Caco-2 (cell line): ENCODE measurements at regions not wholly inside any gene's neighbourhood (a gene's known extent, or its start where the extent isn't known, plus 50 kb on each side); places are given as distances from the start of the nearest gene placed in this dataset.

ENCODE experiments used
- BruUV-seq: library from RNA; stranded (reverse); fragments of 400-500 nt; replicated peaks from 2 replicates; lab custom pipeline; 2021; lab: Mats Ljungman, UMichigan
- CTCF ChIA-PET: fragments of 300-600 bp; sonication (Branson Sonifier 250); formaldehyde crosslinking; loops from one replicate; lab custom pipeline; 2022; ENCODE audit warnings: antibody characterized with exemption; lab: Charles Lee
- POLR2A ChIA-PET: fragments of 300-600 bp; sonication (Branson Sonifier 250); formaldehyde crosslinking; loops from one replicate; lab custom pipeline; 2022; ENCODE audit warnings: antibody characterized with exemption; lab: Charles Lee
- DNase-seq, 2 experiments: peaks; one replicate each; pipeline versions ENCODE4 v3.0.0 to v3.0.0-alpha.2; 2020 to 2022
- H3K27me3 ChIP-seq: replicated peaks from 2 replicates; pipeline ENCODE4 v1.6.0; 2011; ENCODE audit warnings: low read length; ENCODE audit not compliant: control insufficient read depth, insufficient read depth
- H3K36me3 ChIP-seq: 2 replicates; pipeline ENCODE4 v1.5.1; 2011; ENCODE audit warnings: low read length; ENCODE audit not compliant: control insufficient read depth, insufficient read depth
- H3K4me1 ChIP-seq: fragments of 250-450 bp; sonication (Bioruptor Pico); 2 replicates; pipeline ENCODE4 v1.5.1; 2020; ENCODE audit warnings: mild to moderate bottlenecking
- H3K4me3 ChIP-seq: 2 replicates; pipeline ENCODE4 v1.5.1; 2011; ENCODE audit warnings: low read depth, mild to moderate bottlenecking, control low read depth, low read length
- H3K9me3 ChIP-seq: fragments of 250-450 bp; sonication (Bioruptor Pico); 2 replicates; pipeline ENCODE4 v1.5.1; 2020; ENCODE audit warnings: mild to moderate bottlenecking, moderate library complexity
- H3K27ac Mint-ChIP-seq: one replicate; pipeline ENCODE4 v1.8.0; 2022; ENCODE audit warnings: mixed read lengths; ENCODE audit not compliant: unreplicated experiment
- H3K27me3 Mint-ChIP-seq: one replicate; pipeline ENCODE4 v1.8.0; 2022; ENCODE audit warnings: mixed read lengths; ENCODE audit not compliant: insufficient read depth, unreplicated experiment
- H3K36me3 Mint-ChIP-seq: one replicate; pipeline ENCODE4 v1.8.0; 2022; ENCODE audit warnings: mild to moderate bottlenecking, mixed read lengths; ENCODE audit not compliant: insufficient read depth, unreplicated experiment
- H3K4me1 Mint-ChIP-seq: one replicate; pipeline ENCODE4 v1.8.0; 2022; ENCODE audit warnings: low read depth, mixed read lengths; ENCODE audit not compliant: unreplicated experiment
- H3K4me3 Mint-ChIP-seq: one replicate; pipeline ENCODE4 v1.8.0; 2022; ENCODE audit warnings: mild to moderate bottlenecking, moderate library complexity, mixed read lengths; ENCODE audit not compliant: unreplicated experiment
- H3K9me3 Mint-ChIP-seq: one replicate; pipeline ENCODE4 v1.8.0; 2022; ENCODE audit warnings: mixed read lengths; ENCODE audit not compliant: unreplicated experiment
- CTCF ChIP-seq, 2 experiments: fragments of 200-600 bp in 1 of 2; IDR thresholded peaks; 1 replicate in 1 of 2; 2 replicates in 1 of 2; pipeline versions ENCODE4 v1.5.1 to v1.8.0; 2011 to 2022; ENCODE audit warnings: antibody characterized with exemption in 1 of 2, control low read depth in 1 of 2, inconsistent platforms in 1 of 2, low read depth in 1 of 2, low read length in 1 of 2, mild to moderate bottlenecking in 1 of 2, moderate library complexity in 1 of 2; ENCODE audit not compliant: insufficient read depth in 1 of 2, severe bottlenecking in 1 of 2, unreplicated experiment in 1 of 2
- intact Hi-C: fragments of 100-400 bp; cut with micrococcal nuclease; formaldehyde crosslinking; loops from one replicate; pipeline ENCODE4 v1.10.0; 2022; ENCODE audit not compliant: unreplicated experiment

- no TSS peak for BruUV-seq
- no peaks in the 10 kb centered on the region for H3K9me3 Mint-ChIP-seq
- Histone ChIP-seq H3K4me1 (no peaks in the 10 kb centered on the region), H3K4me3 (no peak overlapping the region), H3K27me3 (no peaks in the 10 kb centered on the region), H3K9me3 (no peaks in the 10 kb centered on the region), H3K36me3 (no peaks in the 10 kb centered on the region)
- no peak overlapping the region for H3K27ac Mint-ChIP-seq
- TF ChIP-seq CTCF (IDR thresholded peaks at IDR 0.05; ENCODE audit: insufficient read depth in 1 of 2, low read depth in 1 of 2, low read length in 1 of 2, severe bottlenecking in 1 of 2, unreplicated experiment in 1 of 2) = no peak
- intact Hi-C loops = no loop called here
- H3K4me3 Mint-ChIP-seq = no peak overlapping the region
- CTCF ChIA-PET = no interaction called here
- peaks cover 6% of the 10 kb centered on the region for H3K27me3 Mint-ChIP-seq
- no peaks in the 10 kb centered on the region for H3K4me1 Mint-ChIP-seq
- DNase-seq = no peak
- POLR2A ChIA-PET = no interaction called here
- no peaks in the 10 kb centered on the region for H3K36me3 Mint-ChIP-seq
Observed at GRCh38 chr2:146238254-146238966, 1606.4 kb upstream of the ACVR2A start.

GRCh38 chr2:146235158-146235557, 1609.7 kb upstream of the ACVR2A start:
- H3K27me3 Mint-ChIP-seq = peaks cover 6% of the 10 kb centered on the region
- no peak for DNase-seq
- H3K4me1 ChIP-seq = no peaks in the 10 kb centered on the region
- H3K36me3 Mint-ChIP-seq = no peaks in the 10 kb centered on the region
- H3K4me3 ChIP-seq = no peak overlapping the region
- H3K4me1 Mint-ChIP-seq = no peaks in the 10 kb centered on the region
- H3K36me3 ChIP-seq = no peaks in the 10 kb centered on the region
- TF ChIP-seq CTCF (IDR thresholded peaks at IDR 0.05; ENCODE audit: insufficient read depth in 1 of 2, low read depth in 1 of 2, low read length in 1 of 2, severe bottlenecking in 1 of 2, unreplicated experiment in 1 of 2) = no peak
- H3K9me3 ChIP-seq = no peaks in the 10 kb centered on the region
- H3K4me3 Mint-ChIP-seq = no peak overlapping the region
- H3K9me3 Mint-ChIP-seq = no peaks in the 10 kb centered on the region
- intact Hi-C loops = no loop called here
- BruUV-seq = no TSS peak
- H3K27ac Mint-ChIP-seq = no peak overlapping the region
- ChIA-PET POLR2A (no interaction called here), CTCF (no interaction called here)
- no peaks in the 10 kb centered on the region for H3K27me3 ChIP-seq

- CTCF ChIA-PET = no interaction called here
- POLR2A ChIA-PET = no interaction called here
Observed at GRCh38 chr2:146229508-146230155, 1615.2 kb upstream of the ACVR2A start.

More at GRCh38 chr2:146229508-146230155, 1615.2 kb upstream of the ACVR2A start:
- TF ChIP-seq CTCF (IDR thresholded peaks at IDR 0.05; ENCODE audit: insufficient read depth in 1 of 2, low read depth in 1 of 2, low read length in 1 of 2, severe bottlenecking in 1 of 2, unreplicated experiment in 1 of 2) = no peak
- Mint-ChIP-seq H3K9me3 (no peaks in the 10 kb centered on the region), H3K27me3 (peaks cover 5% of the 10 kb centered on the region), H3K27ac (no peak overlapping the region), H3K36me3 (no peaks in the 10 kb centered on the region), H3K4me3 (no peak overlapping the region), H3K4me1 (no peaks in the 10 kb centered on the region)
- Histone ChIP-seq H3K9me3 (no peaks in the 10 kb centered on the region), H3K27me3 (no peaks in the 10 kb centered on the region), H3K36me3 (no peaks in the 10 kb centered on the region), H3K4me3 (no peak overlapping the region), H3K4me1 (no peaks in the 10 kb centered on the region)
- intact Hi-C loops = no loop called here
- no TSS peak for BruUV-seq
- no peak for DNase-seq
